Activated CD4-positive, alpha-beta T cell treated with anti-CD3 and anti-CD28 coated beads, Interleukin-2, amount 10 ng/mL, durations not matched to agents 24 days and 14 days (primary cell): ENCODE measurements at regions not wholly inside any gene's neighbourhood (a gene's known extent, or its start where the extent isn't known, plus 50 kb on each side); places are given as distances from the start of the nearest gene placed in this dataset.

Experiments used
- DNase-seq: peaks from one replicate; pipeline ENCODE4 v3.0.0; 2022
- H3K27ac Mint-ChIP-seq: one replicate; pipeline ENCODE4 v1.8.0; 2022; ENCODE audit warnings: mild to moderate bottlenecking, mixed read lengths
- H3K27me3 Mint-ChIP-seq: one replicate; pipeline ENCODE4 v1.8.0; 2022; ENCODE audit warnings: mixed read lengths
- H3K36me3 Mint-ChIP-seq: one replicate; pipeline ENCODE4 v1.8.0; 2022; ENCODE audit warnings: low read depth, mild to moderate bottlenecking, mixed read lengths
- H3K4me1 Mint-ChIP-seq: one replicate; pipeline ENCODE4 v1.8.0; 2021; ENCODE audit warnings: mixed read lengths
- H3K4me3 Mint-ChIP-seq: one replicate; pipeline ENCODE4 v1.8.0; 2022; ENCODE audit warnings: mild to moderate bottlenecking, moderate library complexity, mixed read lengths
- H3K9me3 Mint-ChIP-seq: one replicate; pipeline ENCODE4 v1.8.0; 2021; ENCODE audit warnings: mixed read lengths
- intact Hi-C: fragments of 100-400 bp; cut with micrococcal nuclease; formaldehyde crosslinking; loops from one replicate; pipeline ENCODE4 v1.15.1; 2023

DNA sequence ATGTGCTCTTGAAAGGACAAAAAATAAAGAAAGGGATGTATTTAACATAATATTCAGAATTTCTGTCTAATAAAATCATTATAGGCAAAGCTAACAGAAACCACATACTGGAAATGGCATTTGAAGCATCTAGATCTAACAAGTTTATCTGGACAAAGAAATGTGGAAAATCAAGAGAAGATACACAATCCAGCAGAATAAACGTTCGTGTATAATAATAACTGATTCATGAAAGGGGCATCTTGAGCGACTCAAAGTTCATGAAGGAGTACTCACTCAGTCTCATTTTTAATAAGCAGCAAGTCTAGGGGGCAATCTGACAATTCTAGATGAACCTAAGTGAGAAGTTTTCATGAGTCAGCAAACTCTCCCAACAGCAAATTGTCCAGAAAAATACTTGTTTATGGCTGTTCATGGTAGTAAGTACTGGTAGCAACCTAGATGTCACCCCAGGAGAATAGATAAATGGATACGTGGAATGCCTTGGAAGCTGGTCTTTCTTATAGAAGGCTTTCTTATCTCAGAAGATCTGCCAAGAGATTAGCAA, 541.8 kb downstream of the INHBA start:
- H3K36me3 Mint-ChIP-seq, result no peaks in the 10 kb centered on the region
- H3K27ac Mint-ChIP-seq, result no peak overlapping the region
- H3K27me3 Mint-ChIP-seq, result no peaks in the 10 kb centered on the region
- no peak overlapping the region for H3K4me3 Mint-ChIP-seq
- no peak for DNase-seq
- H3K4me1 Mint-ChIP-seq, result no peaks in the 10 kb centered on the region
- no peaks in the 10 kb centered on the region for H3K9me3 Mint-ChIP-seq
- intact Hi-C loops, result no loop called here

DNA sequence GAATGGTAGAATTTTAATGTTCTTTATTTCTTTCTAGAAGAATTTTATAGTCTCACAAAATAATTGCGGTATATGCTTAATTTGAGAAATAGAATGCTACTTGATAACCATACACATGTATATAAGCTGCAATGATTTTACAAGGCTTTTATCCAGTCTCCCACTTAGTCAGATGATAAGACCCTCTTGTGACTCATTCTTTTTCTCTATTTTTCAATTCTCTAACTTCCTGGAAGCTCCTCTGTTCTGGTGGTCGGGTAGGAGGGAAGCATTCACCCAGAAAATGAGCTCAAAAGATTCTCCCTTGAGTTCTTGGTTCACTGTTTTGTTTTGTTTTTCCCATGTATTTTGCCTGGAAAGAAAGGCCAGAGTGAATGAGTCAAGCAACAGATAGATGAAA, 546.6 kb downstream of the INHBA start:
- no peak for DNase-seq
- Mint-ChIP-seq H3K4me1 (no peaks in the 10 kb centered on the region), H3K4me3 (no peak overlapping the region), H3K27me3 (no peaks in the 10 kb centered on the region), H3K9me3 (no peaks in the 10 kb centered on the region), H3K27ac (no peak overlapping the region), H3K36me3 (no peaks in the 10 kb centered on the region)
- intact Hi-C loops, result no loop called here

DNA sequence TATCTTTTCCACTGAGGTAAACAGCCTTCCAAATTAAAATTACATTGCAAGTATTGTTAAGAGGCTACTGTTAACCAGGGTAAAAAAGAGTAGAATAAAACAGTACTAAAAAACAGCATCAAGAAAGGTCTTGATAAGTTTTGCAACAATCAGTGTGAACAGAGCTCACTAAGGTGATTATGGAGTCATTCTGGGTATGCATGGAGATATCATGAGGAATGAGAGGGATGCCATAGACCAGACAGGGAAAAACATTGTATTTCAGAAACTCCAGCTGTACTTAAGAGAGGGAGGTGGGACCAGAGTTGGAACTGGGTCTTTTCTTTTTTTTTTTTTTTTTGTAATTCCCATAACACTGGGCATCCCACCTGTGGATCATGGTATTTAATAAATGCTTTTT, 549.6 kb downstream of the INHBA start:
- H3K27ac Mint-ChIP-seq, result no peak overlapping the region
- H3K36me3 Mint-ChIP-seq, result no peaks in the 10 kb centered on the region
- DNase-seq, result no peak
- intact Hi-C loops, result no loop called here
- H3K9me3 Mint-ChIP-seq, result no peaks in the 10 kb centered on the region
- H3K27me3 Mint-ChIP-seq, result no peaks in the 10 kb centered on the region
- H3K4me1 Mint-ChIP-seq, result no peaks in the 10 kb centered on the region
- H3K4me3 Mint-ChIP-seq, result no peak overlapping the region

DNA sequence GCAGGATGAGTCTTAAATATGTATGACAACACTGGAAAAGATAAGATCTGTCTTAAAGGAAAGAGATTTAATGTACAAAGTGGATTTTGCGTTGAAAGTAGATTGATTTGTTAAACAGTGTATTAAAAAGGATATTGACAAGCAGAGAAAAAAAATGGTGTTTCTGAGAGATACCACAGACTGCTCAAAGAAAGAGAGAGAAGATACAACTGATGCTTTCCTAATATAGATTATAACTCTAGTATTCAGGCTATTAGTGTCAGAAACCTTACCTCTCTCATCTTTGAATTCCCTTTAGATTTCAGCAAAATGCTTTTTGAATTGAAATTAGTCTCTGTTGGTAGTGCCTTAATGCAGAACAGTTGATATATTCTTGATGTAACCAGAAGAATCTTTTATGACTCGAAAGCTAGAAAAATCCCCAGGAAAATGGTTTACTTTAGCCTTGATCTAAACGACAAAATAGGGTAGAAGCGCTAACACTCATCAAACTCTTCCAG, 550.7 kb downstream of the INHBA start:
- H3K27me3 Mint-ChIP-seq, result no peaks in the 10 kb centered on the region
- no peak for DNase-seq
- H3K36me3 Mint-ChIP-seq, result no peaks in the 10 kb centered on the region
- no peaks in the 10 kb centered on the region for H3K9me3 Mint-ChIP-seq
- H3K4me3 Mint-ChIP-seq, result no peak overlapping the region
- no peak overlapping the region for H3K27ac Mint-ChIP-seq
- intact Hi-C loops, result no loop called here
- H3K4me1 Mint-ChIP-seq, result no peaks in the 10 kb centered on the region

DNA sequence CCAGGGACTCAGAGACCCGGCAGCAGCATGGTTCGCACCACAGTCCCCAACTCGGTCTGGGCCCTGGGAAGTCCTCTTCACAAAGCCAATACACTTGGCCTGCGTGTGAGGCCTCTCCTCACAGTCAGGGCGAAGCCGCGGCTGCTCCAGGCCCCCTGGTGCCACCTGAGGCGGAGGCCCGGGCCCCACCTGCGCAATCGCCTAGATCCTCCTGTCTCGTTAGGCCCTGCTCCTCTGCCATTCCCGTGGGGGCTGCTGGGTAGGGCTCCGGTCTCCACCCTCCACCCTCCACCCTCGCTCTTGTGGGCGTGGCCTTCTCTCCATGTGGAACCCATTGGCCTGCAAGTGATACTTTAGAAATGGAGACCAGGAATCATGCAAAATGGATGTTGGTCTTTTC, 553.3 kb downstream of the INHBA start:
- Mint-ChIP-seq H3K36me3 (no peaks in the 10 kb centered on the region), H3K27me3 (no peaks in the 10 kb centered on the region), H3K4me1 (no peaks in the 10 kb centered on the region), H3K9me3 (no peaks in the 10 kb centered on the region), H3K27ac (no peak overlapping the region), H3K4me3 (no peak overlapping the region)
- intact Hi-C loops, result no loop called here
- DNase-seq, result no peak

DNA sequence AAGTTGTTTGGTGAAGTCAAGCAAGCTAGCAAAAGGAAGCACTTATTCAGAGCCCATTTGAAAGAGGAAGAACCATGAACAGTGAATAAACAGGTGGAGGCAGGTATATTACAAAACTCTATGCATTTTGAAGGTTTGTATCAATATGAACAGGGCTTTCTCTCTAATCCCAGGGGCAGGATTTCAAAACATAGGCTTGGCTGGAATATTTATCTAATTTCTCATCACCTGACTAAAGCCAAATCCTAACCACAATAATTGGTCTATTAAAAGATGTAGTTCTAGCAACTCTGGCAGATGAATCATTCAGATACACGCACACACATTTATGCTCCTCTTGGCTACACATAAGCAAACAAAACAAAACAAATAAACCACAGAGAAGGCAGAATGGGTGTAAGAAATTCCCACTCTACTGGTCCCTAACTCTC, 554.4 kb downstream of the INHBA start:
- H3K4me1 Mint-ChIP-seq, result no peaks in the 10 kb centered on the region
- intact Hi-C loops, result no loop called here
- DNase-seq, result no peak
- H3K36me3 Mint-ChIP-seq, result no peaks in the 10 kb centered on the region
- H3K9me3 Mint-ChIP-seq, result no peaks in the 10 kb centered on the region
- H3K4me3 Mint-ChIP-seq, result no peak overlapping the region
- no peaks in the 10 kb centered on the region for H3K27me3 Mint-ChIP-seq
- H3K27ac Mint-ChIP-seq, result no peak overlapping the region

DNA sequence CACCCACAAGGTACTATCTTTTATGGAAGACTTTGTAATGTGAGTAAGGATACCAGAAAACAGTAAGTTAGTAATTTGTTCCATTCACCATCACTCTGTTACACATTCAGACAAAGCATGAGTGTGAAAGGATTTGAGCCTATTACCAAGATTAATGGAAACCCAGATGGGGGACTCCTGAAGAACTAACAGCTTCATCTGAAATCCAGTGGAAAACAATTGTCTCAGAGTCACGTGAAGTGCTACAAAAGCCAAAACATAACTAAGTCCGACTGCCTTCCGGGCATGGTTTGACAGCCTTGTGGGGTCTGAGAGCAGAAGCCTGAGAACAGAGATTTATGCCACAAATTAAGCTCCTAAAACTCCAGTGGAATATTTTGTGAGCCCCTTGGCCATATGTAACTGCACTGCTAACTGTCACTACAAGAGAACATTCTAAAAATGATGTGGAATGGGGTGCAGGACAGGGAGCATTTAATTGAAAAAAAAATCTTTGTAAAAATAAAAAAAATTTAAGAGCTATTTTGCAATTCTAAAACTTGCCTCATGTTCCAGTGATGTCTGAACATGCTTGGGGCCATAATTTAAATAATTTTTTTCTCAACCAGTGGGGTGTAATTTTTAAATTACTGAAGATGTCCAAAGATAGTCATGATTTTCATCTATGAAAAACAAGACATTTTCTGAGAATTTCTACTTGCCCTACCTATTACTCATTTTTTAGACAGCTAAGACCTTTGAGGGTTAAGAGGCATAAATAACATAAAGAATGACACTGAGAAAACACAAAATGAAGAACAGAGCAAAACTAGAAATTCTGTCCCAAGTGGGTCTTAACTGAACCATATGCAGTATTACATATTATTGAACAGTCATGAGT, 555.0 kb downstream of the INHBA start:
- intact Hi-C loops, result no loop called here
- Mint-ChIP-seq H3K4me3 (no peak overlapping the region), H3K27ac (no peak overlapping the region), H3K4me1 (no peaks in the 10 kb centered on the region), H3K9me3 (no peaks in the 10 kb centered on the region), H3K27me3 (no peaks in the 10 kb centered on the region), H3K36me3 (no peaks in the 10 kb centered on the region)
- DNase-seq, result no peak

DNA sequence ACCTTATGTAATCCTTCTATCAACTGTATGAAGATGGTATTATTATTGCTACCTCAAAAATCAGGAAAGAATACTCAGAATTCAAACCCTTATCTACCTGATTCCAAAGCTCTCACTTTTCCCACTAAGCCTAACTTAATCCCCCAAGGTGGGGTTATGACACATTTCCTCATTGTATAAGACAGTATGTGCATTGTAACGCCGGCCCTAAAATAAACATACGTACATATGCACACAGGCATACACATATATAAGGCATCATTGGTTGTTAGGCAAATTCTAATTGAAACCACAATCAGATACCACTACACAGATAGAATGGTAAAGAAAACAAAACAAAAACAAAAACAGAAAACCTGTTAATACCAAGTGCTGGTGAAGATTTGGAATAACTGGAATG, 556.5 kb downstream of the INHBA start:
- Mint-ChIP-seq H3K4me1 (no peaks in the 10 kb centered on the region), H3K9me3 (no peaks in the 10 kb centered on the region), H3K36me3 (no peaks in the 10 kb centered on the region), H3K4me3 (no peak overlapping the region), H3K27ac (no peak overlapping the region), H3K27me3 (no peaks in the 10 kb centered on the region)
- intact Hi-C loops, result no loop called here
- no peak for DNase-seq

DNA sequence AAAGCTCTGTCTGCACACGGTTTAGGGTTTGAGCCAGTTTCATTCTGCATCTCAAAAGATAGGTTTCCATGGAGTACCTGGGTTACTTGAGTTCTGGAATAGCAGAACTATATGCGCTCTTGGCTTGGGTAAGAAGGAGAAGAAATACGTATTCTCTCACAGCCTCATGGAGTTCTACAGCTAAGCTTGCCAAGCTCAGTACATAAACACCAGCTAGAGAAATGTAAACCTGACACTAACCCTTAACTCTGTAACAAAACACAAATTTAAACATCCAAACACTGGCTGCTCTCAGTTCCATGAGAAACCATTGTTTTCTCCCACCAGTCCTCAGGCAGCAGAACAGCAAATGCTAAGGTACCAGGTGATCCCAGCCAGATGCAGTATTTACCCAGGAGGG, 557.2 kb downstream of the INHBA start:
- H3K9me3 Mint-ChIP-seq, result no peaks in the 10 kb centered on the region
- H3K27ac Mint-ChIP-seq, result no peak overlapping the region
- no peak overlapping the region for H3K4me3 Mint-ChIP-seq
- intact Hi-C loops, result no loop called here
- no peaks in the 10 kb centered on the region for H3K36me3 Mint-ChIP-seq
- H3K4me1 Mint-ChIP-seq, result no peaks in the 10 kb centered on the region
- H3K27me3 Mint-ChIP-seq, result no peaks in the 10 kb centered on the region
- DNase-seq, result no peak

DNA sequence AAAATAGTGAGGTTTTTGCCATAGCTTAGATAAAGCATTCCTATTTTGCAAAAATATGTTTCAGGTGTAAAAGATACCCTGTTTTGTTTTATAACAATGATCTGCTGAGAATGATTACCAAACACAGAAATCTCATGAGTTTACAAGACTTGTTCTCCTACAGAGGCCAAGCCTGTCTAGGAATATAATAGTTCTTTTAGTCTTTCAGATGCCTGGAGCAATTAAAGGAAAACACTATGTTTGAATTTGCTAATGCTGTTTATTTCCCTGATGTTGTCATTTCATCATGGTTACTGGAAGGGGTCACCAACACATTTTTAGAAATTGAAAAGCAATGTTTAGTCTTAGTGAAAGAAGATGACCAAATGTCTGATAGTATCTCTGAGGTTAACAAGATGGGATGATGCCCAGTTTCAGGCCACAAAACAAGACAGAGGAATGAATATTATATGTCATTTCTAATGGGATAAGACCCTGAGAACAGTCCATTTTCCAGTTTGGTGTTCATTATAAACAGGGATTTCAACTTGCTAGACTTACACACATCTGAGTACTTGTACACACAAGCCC, 559.9 kb downstream of the INHBA start:
- intact Hi-C loops, result no loop called here
- Mint-ChIP-seq H3K4me1 (no peaks in the 10 kb centered on the region), H3K36me3 (no peaks in the 10 kb centered on the region), H3K4me3 (no peak overlapping the region), H3K9me3 (no peaks in the 10 kb centered on the region), H3K27ac (no peak overlapping the region), H3K27me3 (no peaks in the 10 kb centered on the region)
- DNase-seq, result no peak

DNA sequence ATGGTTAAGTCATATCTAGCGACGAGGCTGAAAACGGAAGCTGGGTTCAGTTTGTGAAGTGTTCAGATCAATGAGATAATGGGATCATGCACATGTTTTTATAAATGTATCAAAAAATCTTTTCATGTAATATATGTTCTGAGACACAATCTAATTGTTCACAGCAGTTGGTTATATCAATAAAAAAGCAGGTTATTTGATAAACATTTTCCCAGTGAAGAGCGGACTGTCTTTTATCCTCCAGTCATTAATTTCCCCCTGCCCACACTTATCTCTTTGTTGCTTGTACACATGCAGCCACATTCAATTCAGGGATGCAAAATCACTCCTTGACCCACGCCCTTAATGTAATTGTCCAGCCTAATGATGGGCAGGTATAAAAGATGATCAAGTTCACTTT, 563.1 kb downstream of the INHBA start:
- Mint-ChIP-seq H3K9me3 (no peaks in the 10 kb centered on the region), H3K4me3 (no peak overlapping the region)
- intact Hi-C loops, result no loop called here

DNA sequence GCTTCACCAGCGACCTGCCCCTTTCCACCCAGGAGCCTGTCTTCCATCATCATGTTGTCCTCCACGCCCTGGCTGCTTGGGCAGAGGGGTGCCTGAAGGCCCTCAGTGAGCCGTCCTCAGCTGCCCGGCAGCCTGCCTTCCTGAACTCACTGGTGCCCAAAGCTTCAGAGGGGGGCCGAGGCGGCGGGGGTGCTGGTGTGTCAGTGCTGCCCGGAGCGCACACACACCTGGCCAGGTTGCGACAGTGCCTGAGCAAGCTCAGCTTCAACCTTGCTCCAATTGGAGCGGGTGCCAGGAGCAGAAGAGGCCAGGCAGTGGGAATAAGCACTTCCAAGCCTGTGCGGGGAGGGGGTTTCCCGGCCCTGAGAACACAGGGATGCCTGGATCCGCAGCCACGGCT, 566.3 kb downstream of the INHBA start:
- no peaks in the 10 kb centered on the region for H3K36me3 Mint-ChIP-seq
- H3K27ac Mint-ChIP-seq, result no peak overlapping the region
- no peaks in the 10 kb centered on the region for H3K27me3 Mint-ChIP-seq
- no peak for DNase-seq
- intact Hi-C loops, result no loop called here
- H3K9me3 Mint-ChIP-seq, result no peaks in the 10 kb centered on the region
- no peak overlapping the region for H3K4me3 Mint-ChIP-seq
- no peaks in the 10 kb centered on the region for H3K4me1 Mint-ChIP-seq

More for the DNA sequence above, 563.1 kb downstream of the INHBA start:
- no peaks in the 10 kb centered on the region for H3K4me1 Mint-ChIP-seq
- no peaks in the 10 kb centered on the region for H3K27me3 Mint-ChIP-seq
- H3K36me3 Mint-ChIP-seq, result no peaks in the 10 kb centered on the region
- DNase-seq, result no peak
- H3K27ac Mint-ChIP-seq, result no peak overlapping the region

DNA sequence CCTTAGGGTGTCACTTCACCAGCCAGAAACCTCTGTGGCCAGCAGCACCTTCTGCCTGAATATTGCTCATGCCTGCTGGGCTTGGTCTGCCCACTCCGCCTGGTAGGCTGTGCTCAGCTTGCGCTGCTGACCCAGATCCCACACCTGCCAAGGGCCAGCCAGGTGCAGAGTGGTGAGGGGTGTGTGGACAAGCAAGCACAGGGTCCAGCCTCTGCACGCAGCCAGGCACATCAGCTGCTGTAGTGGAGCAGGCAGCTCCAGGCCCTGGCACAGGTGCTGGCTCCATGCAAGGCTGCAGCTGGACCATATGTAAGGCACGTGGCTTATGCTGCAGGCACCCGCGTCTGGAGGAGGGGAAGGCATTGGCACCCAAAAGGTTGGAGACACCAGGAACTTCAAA, 567.4 kb downstream of the INHBA start:
- Mint-ChIP-seq H3K9me3 (no peaks in the 10 kb centered on the region), H3K4me3 (no peak overlapping the region), H3K27ac (no peak overlapping the region), H3K36me3 (no peaks in the 10 kb centered on the region), H3K4me1 (no peaks in the 10 kb centered on the region), H3K27me3 (no peaks in the 10 kb centered on the region)
- DNase-seq, result no peak
- intact Hi-C loops, result no loop called here
